ENCODE measurements at regions not wholly inside any gene's neighbourhood (a gene's known extent, or its start where the extent isn't known, plus 50 kb on each side); places are given as distances from the start of the nearest gene placed in this dataset.
"Not testable (repeated sequence)": the region's sequence is repeated elsewhere in the genome, so short reads cannot be mapped to it uniquely, and the experiment has no call there.

- no peak for DNase-seq
Measured at GRCh38 chr1:38787041-38787440, 72.5 kb downstream of the RRAGC start.

- DNase-seq, result no peak
Measured at GRCh38 chr1:38786040-38786436, 73.5 kb downstream of the RRAGC start.

GRCh38 chr1:38785285-38786039 is 74.1 kb downstream of the RRAGC start:
- no peak for DNase-seq

- DNase-seq, result no peak
Measured at GRCh38 chr1:38784452-38785284, 74.9 kb downstream of the RRAGC start.

DNA sequence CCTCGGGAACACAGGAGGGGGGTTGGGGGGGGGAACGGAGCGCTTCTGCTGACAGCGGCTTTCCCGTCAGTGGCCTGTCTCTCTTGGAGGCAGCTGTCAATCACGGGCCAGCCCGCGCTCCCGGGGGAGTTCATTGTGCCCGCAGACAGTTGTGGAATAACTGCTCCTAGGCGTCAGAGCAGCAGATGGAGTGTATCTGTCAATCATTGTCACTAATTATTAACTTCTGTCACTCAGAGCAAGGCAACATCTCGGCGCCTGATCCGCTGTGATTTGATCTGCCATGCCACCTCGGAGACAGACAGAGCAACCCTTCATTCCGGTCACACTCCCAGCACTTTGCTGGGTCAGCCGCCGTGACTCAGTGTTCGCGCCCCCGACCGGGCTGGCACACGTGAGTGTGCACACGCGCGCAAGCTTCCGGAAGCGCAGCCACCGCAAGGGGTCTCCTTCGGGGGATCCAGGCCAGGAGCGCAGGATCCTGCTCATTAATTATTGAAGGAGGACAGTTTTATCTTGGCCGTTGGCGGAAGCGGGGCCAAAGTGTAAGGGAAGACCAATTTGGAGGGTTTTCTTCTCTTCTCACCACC is 75.8 kb downstream of the RRAGC start:
- DNase-seq, result no peak

- DNase-seq, result no peak
Measured at GRCh38 chr1:38781872-38782617, 77.5 kb downstream of the RRAGC start.

DNA sequence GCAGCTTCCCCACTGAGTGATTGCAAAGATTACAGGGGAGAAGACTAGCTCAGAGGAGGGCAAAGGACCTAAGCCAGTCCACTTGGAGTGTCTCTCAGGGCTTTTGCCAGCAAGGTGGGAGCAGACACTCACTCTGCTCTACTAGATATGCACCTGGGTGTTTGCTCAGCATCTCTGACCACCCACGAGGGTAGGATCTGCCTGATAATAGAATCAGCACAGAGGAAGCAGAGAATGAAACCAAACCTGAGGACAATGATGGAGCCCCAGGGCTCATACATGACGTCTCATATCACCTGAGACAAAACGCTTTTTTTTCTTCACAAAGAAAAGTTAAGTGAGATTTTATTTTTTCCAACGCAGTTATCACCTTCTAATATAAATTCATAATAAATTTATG is 79.4 kb downstream of the RRAGC start:
- DNase-seq, result no peak

GRCh38 chr1:38779491-38779890 is 80.1 kb downstream of the RRAGC start:
- no peak for DNase-seq

DNA sequence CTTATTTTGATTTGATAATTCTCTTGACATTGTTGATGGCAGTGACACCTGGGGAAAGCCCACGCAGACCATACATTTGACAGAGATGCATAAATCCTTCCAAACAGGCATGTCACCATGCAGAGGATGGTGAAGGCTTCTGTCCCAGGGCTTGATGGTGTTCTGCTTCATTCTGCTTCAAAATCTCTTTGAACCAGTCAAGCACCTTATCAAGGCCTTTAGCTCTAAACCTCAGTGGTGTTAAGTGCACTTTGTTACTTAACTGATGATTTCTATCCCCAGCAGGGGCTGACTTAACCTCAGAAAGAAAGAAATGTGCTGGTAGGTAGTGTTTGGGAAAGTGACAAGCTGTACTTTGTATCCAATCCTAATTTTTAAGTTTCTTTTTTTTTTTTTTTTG is 81.1 kb downstream of the RRAGC start:
- DNase-seq, result no peak

DNA sequence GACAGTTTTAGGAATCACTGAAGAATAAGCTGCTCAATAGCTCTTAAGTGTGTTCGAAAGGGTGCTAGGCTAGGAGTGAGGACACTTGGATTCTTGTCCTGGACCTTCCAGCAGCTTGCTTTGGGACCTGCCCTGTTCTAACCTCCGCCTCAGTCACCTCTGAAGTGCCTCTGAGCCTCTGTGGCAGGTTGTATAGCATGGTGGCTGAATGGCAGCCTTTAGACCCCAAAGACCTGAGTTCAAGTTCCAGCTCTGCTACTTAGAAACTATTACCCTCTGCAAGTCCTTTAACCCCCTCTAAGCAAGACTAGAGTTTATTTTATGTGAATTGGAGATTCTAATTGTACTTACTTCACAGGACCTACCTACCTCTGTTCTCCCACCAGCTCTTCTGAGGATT is 81.5 kb downstream of the RRAGC start:
- no peak for DNase-seq

DNA sequence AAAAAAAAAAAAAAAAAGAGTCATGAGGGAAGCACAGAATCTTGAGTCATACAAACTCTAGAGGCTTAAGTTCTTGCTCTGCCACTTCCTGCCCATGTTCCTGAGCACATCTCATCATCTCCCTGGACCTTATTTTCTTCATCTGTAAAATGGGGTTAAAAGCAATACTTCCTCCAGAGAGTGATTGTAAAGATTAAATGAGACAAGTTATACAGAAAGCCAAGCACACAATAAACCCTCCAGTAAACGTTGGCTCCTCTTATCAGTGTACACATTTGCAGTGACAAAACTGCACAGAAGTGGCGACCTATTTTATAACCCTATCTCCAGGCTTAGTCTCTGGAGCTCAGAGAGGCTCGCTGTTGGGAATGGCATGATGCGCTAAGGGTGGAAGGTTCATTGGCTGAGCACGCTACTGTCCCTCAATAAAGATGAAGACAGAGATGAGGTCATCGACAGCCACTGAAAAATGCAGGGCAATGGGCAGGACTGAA is 82.1 kb downstream of the RRAGC start:
- no peak for DNase-seq

- no peak for DNase-seq
Measured at GRCh38 chr1:38776466-38777065, 83.0 kb downstream of the RRAGC start.

GRCh38 chr1:38775175-38775845 is 84.3 kb downstream of the RRAGC start:
- no peak for DNase-seq

- DNase-seq, result no peak
Measured at GRCh38 chr1:38773483-38773882, 86.1 kb downstream of the RRAGC start.

GRCh38 chr1:38772953-38773352 is 86.6 kb downstream of the RRAGC start:
- no peak for DNase-seq

- no peak for DNase-seq
Measured at GRCh38 chr1:38772026-38772425, 87.5 kb downstream of the RRAGC start.

- DNase-seq, result not testable (repeated sequence)
Measured at GRCh38 chr1:38770516-38771173, 88.9 kb downstream of the RRAGC start.

DNA sequence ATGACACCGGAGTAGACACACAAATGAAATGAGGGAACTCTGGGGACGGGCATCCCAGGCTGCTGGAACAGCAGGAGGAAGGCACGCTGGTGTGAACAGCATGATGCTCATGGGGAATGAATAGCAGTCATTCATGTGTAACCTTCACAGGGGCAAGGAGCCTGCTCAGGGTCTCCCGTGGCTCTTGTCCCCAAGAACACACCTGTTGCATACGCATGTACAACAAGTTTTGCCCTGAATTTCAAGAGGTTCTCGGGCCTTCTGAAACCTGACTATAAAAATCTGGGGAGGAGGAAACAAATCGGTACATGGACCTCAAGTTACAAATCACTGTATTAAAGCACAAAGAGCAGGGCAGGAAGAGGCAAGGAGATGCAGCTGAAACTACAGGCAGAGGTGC is 93.4 kb downstream of the RRAGC start:
- DNase-seq, result no peak

- DNase-seq, result no peak
Measured at GRCh38 chr1:38763121-38763520, 96.5 kb downstream of the RRAGC start.

GRCh38 chr1:38760562-38760961 is 99.0 kb downstream of the RRAGC start:
- no peak for DNase-seq

GRCh38 chr1:38758820-38759219 is 100.8 kb downstream of the RRAGC start:
- no peak for DNase-seq

All from activated effector memory CD4-positive, alpha-beta T cell treated with anti-CD3 and anti-CD28 coated beads, Interleukin-2, amount 50 U/mL, for 16 hours (primary cell).